LNCaP clone FGC (cell line): ENCODE measurements at regions not wholly inside any gene's neighbourhood (a gene's known extent, or its start where the extent isn't known, plus 50 kb on each side); places are given as distances from the start of the nearest gene placed in this dataset.

ENCODE experiments used
- DNase-seq: peaks from one replicate; pipeline ENCODE4 v3.0.0-alpha.2; 2011; ENCODE audit warnings: low read depth
- H3K4me3 ChIP-seq: 2 replicates; pipeline ENCODE4 v1.5.1; 2011; ENCODE audit warnings: mild to moderate bottlenecking, low read depth, low read length, control low read depth
- TF ChIP-seq, protein P1 (sequence below): IDR thresholded peaks from 2 replicates; pipeline ENCODE4 v1.5.1; 2012; ENCODE audit warnings: mild to moderate bottlenecking; ENCODE audit not compliant: control insufficient read depth, insufficient read depth; ENCODE audit errors: extremely low read depth

DNA sequence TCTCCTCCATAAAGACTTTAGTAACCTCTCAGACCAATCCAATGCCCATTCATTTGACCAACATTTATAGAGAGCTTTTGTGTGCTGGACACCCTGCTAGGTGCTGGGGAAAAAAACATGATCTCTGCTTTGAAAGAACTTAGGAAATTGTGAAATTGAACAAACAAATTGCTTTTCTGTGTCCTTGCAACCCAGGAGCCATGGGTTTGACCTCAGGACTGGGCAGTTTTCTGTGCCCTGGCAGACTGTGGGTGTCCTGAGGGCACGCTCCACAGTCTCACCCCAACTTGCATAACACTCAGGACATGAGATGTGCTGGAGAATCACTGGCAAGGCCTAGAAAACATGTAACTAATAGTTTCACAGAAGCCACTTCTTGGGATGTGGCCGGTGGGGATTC is 429.1 kb upstream of the ZMIZ1 start:
- TF ChIP-seq, protein P1, sequence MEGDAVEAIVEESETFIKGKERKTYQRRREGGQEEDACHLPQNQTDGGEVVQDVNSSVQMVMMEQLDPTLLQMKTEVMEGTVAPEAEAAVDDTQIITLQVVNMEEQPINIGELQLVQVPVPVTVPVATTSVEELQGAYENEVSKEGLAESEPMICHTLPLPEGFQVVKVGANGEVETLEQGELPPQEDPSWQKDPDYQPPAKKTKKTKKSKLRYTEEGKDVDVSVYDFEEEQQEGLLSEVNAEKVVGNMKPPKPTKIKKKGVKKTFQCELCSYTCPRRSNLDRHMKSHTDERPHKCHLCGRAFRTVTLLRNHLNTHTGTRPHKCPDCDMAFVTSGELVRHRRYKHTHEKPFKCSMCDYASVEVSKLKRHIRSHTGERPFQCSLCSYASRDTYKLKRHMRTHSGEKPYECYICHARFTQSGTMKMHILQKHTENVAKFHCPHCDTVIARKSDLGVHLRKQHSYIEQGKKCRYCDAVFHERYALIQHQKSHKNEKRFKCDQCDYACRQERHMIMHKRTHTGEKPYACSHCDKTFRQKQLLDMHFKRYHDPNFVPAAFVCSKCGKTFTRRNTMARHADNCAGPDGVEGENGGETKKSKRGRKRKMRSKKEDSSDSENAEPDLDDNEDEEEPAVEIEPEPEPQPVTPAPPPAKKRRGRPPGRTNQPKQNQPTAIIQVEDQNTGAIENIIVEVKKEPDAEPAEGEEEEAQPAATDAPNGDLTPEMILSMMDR = no peak
- no peak overlapping the region for H3K4me3 ChIP-seq
- DNase-seq = no peak

DNA sequence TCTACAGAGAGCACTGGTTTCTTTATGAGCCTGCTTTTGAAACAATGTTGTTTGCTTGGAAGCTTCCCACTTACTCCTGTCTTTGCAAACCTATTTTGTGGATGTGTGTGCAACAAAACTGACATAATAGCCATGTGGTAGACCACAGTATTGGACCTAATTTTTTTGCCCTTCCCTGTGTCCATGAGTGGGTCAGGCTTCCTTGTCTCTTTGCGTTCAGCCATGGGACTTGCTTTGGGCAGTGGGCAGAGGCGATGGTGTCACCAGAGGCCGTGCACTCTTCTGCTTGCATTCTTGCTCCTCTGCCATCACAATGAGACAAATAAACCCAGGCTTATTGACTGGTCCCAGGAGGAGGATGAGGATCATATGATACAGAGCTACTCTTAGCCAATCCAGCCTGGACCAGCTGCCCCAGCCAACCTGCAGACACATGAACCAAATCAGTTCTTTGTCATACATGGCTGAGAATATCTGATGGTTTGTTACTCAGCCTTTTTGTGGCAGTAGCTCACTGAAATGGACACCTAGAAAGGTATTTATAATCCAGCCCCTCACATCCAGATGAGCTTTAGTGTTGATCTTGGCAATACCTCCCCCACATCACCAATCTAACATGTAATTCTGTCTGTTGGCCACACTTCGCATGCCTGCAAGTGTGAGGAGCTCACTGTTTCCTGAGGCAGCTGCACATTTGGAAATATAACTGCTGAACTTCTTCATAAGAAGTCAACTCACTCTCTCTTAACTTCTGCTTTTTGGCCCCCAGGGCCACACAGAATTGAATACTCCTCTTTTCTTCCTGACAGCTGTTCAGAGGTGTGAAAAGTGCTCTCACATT is 427.8 kb upstream of the ZMIZ1 start:
- no peak for DNase-seq
- TF ChIP-seq, protein P1 = no peak
- H3K4me3 ChIP-seq = no peak overlapping the region

DNA sequence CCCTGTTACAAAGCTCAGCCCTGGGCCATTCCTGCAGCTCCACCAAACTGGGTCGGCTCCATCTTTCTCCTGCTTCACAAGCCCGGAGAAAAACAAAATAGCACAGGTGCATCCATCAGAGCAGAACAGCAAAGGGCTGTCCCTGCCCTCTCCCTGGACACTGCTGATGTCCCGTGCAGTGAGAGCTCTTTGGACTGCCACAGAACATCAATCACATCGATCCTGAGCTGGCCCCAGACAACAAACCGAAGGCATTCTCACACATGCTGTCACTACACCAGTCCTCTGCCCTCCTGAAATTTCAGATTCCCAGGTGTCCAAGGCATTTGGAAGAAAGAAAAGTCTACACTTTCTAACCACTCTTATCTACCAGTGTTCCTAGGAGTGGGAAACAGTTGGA is 427.1 kb upstream of the ZMIZ1 start:
- DNase-seq = no peak
- H3K4me3 ChIP-seq = no peak overlapping the region
- TF ChIP-seq, protein P1 = no peak

DNA sequence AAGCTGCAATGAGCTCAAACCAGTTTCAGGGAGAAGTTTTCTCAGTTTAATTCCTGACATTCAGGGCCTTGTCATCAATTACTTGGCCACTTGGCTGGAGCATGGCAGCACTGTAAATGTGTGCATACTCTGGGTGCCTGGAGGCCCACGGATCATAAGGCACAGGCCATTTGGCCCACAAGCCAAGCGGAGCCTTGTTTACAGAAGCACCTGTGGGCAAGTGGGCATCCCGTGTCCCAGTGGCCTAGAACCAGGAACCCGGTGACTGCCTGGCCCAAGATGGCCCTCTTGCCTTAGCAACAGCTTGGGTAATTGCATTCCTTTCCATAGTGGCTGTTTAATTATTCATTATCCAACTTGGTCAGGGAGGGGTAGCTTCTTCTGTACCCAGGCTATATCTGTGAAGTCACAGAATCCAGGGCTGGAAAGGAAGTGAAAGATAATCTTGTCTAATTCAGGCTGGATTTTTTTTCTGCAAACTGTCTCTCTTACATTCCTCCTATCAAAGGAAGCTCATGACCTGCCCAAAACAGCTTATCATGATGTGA is 426.4 kb upstream of the ZMIZ1 start:
- TF ChIP-seq, protein P1 = no peak
- no peak for DNase-seq
- H3K4me3 ChIP-seq = no peak overlapping the region

DNA sequence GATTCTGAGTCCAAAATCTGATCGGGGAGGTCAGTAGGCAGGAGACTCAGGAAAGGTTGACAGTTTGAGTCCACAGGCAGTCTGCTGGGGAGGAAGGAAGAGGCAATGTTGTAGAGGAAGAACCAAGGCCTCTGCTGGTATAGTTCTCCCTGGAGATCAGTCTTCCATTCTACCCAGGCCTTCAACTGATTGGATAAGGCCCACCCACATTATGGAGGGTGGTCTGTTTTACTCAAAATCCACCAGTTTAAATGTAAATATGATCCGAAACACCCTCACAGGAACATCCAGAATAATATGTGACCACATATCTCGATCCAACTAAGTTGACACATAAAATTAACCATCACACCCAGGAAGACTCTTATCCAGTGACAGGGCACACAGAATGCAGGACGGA is 425.3 kb upstream of the ZMIZ1 start:
- no peak for DNase-seq
- TF ChIP-seq, protein P1 = no peak
- H3K4me3 ChIP-seq = no peak overlapping the region

DNA sequence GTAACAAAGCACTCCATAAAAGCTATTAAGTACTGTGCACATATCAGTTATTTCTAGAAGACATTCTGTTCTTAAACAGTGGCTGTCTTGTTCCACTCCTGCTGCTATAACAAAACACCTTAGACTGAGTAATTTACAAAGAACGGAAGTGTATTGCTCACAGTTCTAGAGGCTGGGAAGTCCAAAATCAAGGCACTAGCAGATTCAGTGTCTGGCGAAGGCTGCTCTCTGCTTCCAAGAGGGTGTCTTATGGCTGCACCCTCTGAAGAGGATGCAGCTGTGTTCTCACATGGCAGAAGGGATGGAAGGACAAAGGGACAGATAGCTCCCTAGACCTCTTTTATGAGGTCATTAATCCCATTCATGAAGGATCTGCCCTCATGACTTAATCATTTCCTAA is 424.2 kb upstream of the ZMIZ1 start:
- DNase-seq = no peak
- TF ChIP-seq, protein P1 = no peak

DNA sequence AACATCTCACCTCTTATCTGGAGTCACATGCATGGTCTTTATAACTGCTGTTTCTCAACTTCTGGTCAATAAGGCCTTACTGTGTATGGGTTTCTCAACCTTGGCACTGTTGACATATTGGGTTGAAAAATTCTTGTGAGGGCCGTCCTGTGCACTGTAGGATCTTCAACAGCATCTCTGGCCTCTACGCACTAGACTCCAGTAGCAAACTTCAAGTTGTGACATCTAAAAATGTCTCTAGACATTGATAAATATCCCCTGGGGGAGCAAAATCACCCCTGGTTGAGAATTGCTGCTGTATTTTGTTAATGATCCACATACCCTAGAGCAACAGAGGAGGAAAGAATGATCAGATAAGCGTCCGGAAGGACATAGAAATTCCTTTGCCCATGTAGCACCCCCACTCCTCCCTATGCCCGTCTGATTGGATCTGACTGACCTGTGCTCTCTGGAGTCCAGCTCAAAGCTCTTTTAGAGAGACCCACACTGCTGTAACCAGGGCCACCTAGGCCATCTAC is 423.5 kb upstream of the ZMIZ1 start:
- TF ChIP-seq, protein P1 = no peak
- no peak overlapping the region for H3K4me3 ChIP-seq
- DNase-seq = no peak

More for the DNA sequence above, 424.2 kb upstream of the ZMIZ1 start:
- H3K4me3 ChIP-seq = no peak overlapping the region
